PC-3 (cell line): ENCODE measurements at regions not wholly inside any gene's neighbourhood (a gene's known extent, or its start where the extent isn't known, plus 50 kb on each side); places are given as distances from the start of the nearest gene placed in this dataset.

Experiments
- CTCF ChIP-seq: fragments of 300-600 bp; sonication (generic); conservative IDR thresholded peaks from 2 replicates; pipeline ENCODE4 v1.5.1; 2017; ENCODE audit warnings: antibody characterized with exemption, low read depth, mild to moderate bottlenecking, low read length
- EZH2 ChIP-seq: fragments of 300-600 bp; sonication (generic); IDR thresholded peaks from one replicate; pipeline ENCODE4 v1.6.1; 2017; ENCODE audit warnings: antibody characterized with exemption, mild to moderate bottlenecking, low read length; ENCODE audit not compliant: unreplicated experiment

- TF ChIP-seq CTCF, result no peak
- no peak for TF ChIP-seq EZH2
These were observed 110.8 kb upstream of the H2AZ1 start for GRCh38 chr4:100060765-100061416.
